LNCAP (cell line): ENCODE measurements at regions not wholly inside any gene's neighbourhood (a gene's known extent, or its start where the extent isn't known, plus 50 kb on each side); places are given as distances from the start of the nearest gene placed in this dataset.

Experiments
- TF ChIP-seq, protein P1 (sequence below): fragments of 450-650 bp; IDR thresholded peaks from 2 replicates; pipeline ENCODE4 v1.5.1; 2017; ENCODE audit warnings: mild to moderate bottlenecking

- TF ChIP-seq, protein P1, sequence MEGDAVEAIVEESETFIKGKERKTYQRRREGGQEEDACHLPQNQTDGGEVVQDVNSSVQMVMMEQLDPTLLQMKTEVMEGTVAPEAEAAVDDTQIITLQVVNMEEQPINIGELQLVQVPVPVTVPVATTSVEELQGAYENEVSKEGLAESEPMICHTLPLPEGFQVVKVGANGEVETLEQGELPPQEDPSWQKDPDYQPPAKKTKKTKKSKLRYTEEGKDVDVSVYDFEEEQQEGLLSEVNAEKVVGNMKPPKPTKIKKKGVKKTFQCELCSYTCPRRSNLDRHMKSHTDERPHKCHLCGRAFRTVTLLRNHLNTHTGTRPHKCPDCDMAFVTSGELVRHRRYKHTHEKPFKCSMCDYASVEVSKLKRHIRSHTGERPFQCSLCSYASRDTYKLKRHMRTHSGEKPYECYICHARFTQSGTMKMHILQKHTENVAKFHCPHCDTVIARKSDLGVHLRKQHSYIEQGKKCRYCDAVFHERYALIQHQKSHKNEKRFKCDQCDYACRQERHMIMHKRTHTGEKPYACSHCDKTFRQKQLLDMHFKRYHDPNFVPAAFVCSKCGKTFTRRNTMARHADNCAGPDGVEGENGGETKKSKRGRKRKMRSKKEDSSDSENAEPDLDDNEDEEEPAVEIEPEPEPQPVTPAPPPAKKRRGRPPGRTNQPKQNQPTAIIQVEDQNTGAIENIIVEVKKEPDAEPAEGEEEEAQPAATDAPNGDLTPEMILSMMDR: no peak
Observed at GRCh38 chr5:162325143-162325727, 257.7 kb downstream of the GABRG2 start.

DNA sequence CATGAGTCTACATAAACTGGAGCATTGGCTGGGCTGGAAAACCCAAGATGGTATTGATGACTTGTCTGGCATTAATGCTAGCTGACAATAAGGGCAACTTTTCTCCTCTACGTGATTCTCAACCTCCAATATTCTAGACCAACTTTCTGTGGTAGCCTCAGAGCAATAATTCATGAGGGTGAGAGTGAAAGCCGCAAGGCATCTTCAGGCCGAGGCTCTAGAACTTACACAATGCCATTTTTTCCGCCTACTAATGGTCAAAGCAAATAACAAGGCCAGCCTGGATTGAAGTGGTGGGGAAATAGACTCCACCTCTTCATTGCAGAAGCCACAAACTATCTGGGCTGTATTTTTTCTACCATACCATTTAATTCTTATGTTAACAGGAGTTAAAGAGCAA lies 267.4 kb downstream of the GABRG2 start:
- TF ChIP-seq, protein P1: no peak

DNA sequence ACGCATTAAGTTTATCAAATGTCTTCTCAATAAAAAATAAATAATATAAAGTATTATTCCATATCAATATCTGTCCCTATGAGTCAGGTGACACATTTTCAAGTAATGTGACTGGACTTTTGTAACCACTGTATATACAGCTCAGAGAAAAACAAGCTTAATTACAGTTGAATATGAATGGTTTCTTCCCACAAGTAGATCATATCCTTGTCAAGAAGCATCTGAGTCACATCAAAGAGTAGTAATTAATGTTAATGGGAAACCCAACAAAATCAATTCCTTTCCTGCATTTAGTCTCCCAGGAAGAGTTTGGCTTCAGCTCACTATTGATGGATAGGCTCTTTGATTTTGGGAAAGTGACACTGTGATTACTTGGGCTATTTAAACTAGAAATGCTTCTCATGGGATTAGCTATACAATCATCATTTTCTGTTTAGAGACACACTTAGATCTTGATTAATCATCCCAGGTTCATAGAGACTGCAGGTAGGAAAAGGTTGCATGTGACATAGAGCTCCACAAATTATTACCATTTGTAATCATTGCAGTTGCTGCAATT lies 292.9 kb downstream of the GABRG2 start:
- TF ChIP-seq, protein P1: no peak

DNA sequence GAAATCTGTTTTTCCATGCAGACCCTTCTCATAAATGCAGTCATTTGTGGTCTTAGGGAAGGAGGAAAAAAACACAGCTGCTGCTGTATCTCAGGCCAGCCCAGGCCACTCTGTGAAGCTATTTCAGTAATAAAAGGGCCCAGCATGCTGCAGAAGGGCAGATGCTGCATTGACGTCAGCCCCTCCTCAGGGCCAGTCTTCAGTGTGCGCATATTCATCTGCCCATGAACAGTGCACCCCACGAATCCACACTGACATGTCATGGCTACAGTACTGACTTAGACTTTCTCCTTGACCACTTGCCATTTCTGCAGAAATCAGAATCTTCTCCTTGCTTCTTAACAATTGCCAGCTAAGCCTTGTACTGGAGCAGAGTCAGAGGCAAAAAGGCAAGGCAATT lies 304.7 kb downstream of the GABRG2 start:
- TF ChIP-seq, protein P1: no peak

GRCh38 chr5:162377895-162378294 lies 310.3 kb downstream of the GABRG2 start:
- TF ChIP-seq, protein P1: no peak

DNA sequence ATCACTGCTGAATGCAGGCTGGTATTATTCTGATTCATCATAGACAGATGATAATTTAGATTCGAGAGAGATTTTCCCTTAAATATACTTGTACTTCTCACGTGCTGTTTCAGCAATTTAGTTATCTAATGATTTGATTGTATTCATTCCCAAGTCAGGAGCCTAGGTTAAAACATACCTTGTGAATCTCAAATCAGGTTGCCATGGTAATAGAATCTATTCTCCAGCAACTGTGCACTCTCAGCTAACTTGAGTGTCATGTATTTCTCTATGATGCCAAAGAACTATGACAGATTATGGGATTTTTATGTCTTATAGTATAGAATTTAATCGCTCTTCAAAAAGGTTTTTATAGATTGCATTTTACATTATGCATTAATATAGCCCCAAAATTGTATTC lies 315.3 kb downstream of the GABRG2 start:
- TF ChIP-seq, protein P1: no peak

- TF ChIP-seq, protein P1: no peak
Observed at GRCh38 chr5:162384225-162384624, 316.7 kb downstream of the GABRG2 start.

DNA sequence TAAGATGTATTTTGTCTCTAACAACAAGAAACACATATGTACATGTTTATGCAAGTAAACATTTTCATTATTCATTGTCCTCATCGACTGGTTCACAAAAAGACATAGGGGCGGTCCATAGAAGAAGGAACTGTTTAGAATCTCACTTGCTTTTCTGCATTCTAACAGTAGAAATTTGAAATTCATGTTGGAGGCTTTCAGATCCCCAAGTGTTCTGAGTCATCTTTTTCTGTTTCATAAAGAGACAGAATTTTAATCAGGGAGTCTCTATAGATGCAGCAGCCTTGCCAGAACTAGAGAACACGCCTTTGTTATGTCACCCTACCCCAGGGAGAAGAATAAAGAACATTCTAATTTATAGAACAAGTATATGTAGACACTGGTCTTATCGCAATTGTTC lies 324.3 kb downstream of the GABRG2 start:
- TF ChIP-seq, protein P1: no peak
